Osteoblast (primary cell): ENCODE measurements at regions not wholly inside any gene's neighbourhood (a gene's known extent, or its start where the extent isn't known, plus 50 kb on each side); places are given as distances from the start of the nearest gene placed in this dataset.

Source experiments
- DNase-seq: peaks from one replicate; pipeline ENCODE4 v3.0.0; 2011; ENCODE audit warnings: low spot score, mixed read lengths; ENCODE audit not compliant: insufficient read length; ENCODE audit errors: missing footprints
- H2AFZ ChIP-seq: 2 replicates; pipeline ENCODE4 v1.6.0; 2011; ENCODE audit warnings: mild to moderate bottlenecking, low read length
- H3K27ac ChIP-seq: 2 replicates; pipeline ENCODE4 v1.5.1; 2011; ENCODE audit warnings: mild to moderate bottlenecking, low read depth, low read length, moderate library complexity
- H3K27me3 ChIP-seq: 2 replicates; pipeline ENCODE4 v1.6.0; 2012; ENCODE audit warnings: mild to moderate bottlenecking, control low read depth, inconsistent platforms, low read length, moderate library complexity; ENCODE audit not compliant: insufficient read depth
- H3K36me3 ChIP-seq: 2 replicates; pipeline ENCODE4 v1.5.1; 2011; ENCODE audit warnings: mild to moderate bottlenecking, low read length, control low read depth, moderate library complexity; ENCODE audit not compliant: insufficient read depth
- H3K4me1 ChIP-seq: 2 replicates; pipeline ENCODE4 v1.5.1; 2011; ENCODE audit warnings: mild to moderate bottlenecking, low read length, control low read depth, moderate library complexity; ENCODE audit not compliant: insufficient read depth
- H3K4me2 ChIP-seq: 2 replicates; pipeline ENCODE4 v1.6.0; 2011; ENCODE audit warnings: mild to moderate bottlenecking, low read length; ENCODE audit not compliant: insufficient read depth
- H3K4me3 ChIP-seq: fragments of 200-600 bp; sonication (generic); 3 replicates; pipeline ENCODE4 v1.5.1; 2012; ENCODE audit warnings: mild to moderate bottlenecking, low read length, inconsistent platforms; ENCODE audit not compliant: insufficient read depth
- H3K79me2 ChIP-seq: 2 replicates; pipeline ENCODE4 v1.6.0; 2012; ENCODE audit warnings: mild to moderate bottlenecking, low read length, control low read depth, inconsistent platforms; ENCODE audit not compliant: insufficient read depth
- H3K9me3 ChIP-seq: 2 replicates; pipeline ENCODE4 v1.5.1; 2011; ENCODE audit warnings: low read depth, low read length, control low read depth
- H4K20me1 ChIP-seq: 2 replicates; pipeline ENCODE4 v1.6.0; 2012; ENCODE audit warnings: mild to moderate bottlenecking, low read length, control low read depth; ENCODE audit not compliant: insufficient read depth
- TF ChIP-seq, protein P1 (sequence below): IDR thresholded peaks from 2 replicates; pipeline ENCODE4 v1.5.1; 2011; ENCODE audit warnings: mild to moderate bottlenecking, low read depth, low read length, moderate library complexity; ENCODE audit errors: extremely low read depth

DNA sequence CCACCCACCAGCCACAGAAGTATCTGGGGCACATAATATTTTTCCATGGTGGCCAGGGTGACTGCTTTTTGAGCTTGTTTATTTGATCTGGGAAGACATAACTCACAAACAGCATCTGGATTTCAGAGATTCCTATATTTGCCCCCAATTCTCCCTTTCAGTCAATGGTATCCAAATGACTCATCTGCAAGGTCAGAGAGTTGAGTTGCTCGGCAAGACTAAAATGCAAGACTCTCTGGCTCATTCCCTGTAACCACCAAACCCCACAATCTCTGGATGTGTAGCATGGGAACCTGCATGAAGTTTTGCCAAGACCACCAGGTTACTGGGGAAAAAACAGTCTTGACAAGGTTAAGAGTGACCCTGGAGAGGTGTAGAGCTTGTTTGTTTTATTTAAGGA lies 174.9 kb upstream of the FAR2 start:
- Histone ChIP-seq H4K20me1 (no peaks in the 10 kb centered on the region), H3K4me1 (no peaks in the 10 kb centered on the region), H2AFZ (no peak overlapping the region), H3K4me2 (no peak overlapping the region), H3K4me3 (no peak overlapping the region), H3K27ac (no peak overlapping the region), H3K36me3 (no peaks in the 10 kb centered on the region), H3K9me3 (no peaks in the 10 kb centered on the region), H3K27me3 (no peaks in the 10 kb centered on the region), H3K79me2 (no peaks in the 10 kb centered on the region)
- DNase-seq = no peak
- TF ChIP-seq, protein P1, sequence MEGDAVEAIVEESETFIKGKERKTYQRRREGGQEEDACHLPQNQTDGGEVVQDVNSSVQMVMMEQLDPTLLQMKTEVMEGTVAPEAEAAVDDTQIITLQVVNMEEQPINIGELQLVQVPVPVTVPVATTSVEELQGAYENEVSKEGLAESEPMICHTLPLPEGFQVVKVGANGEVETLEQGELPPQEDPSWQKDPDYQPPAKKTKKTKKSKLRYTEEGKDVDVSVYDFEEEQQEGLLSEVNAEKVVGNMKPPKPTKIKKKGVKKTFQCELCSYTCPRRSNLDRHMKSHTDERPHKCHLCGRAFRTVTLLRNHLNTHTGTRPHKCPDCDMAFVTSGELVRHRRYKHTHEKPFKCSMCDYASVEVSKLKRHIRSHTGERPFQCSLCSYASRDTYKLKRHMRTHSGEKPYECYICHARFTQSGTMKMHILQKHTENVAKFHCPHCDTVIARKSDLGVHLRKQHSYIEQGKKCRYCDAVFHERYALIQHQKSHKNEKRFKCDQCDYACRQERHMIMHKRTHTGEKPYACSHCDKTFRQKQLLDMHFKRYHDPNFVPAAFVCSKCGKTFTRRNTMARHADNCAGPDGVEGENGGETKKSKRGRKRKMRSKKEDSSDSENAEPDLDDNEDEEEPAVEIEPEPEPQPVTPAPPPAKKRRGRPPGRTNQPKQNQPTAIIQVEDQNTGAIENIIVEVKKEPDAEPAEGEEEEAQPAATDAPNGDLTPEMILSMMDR = no peak

DNA sequence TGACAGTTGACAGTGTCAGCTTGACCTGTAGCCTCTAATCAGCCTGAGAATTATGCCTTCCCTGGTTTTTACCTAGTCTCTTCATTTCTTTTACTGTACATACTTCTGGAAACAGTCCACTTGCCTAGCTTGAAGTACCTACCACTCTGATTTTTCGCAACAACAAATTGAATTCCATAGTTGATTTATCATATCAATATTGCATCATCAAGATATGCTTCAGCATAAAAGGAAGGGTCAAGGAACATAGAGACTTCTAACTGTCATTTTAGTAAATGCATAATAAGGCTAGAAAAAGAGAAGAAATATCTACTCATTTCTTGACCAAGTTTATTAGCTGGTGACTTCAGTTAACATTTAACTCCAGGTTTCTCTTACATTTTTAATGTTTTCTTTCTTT lies 174.2 kb upstream of the FAR2 start:
- no peaks in the 10 kb centered on the region for H4K20me1 ChIP-seq
- H3K27me3 ChIP-seq = no peaks in the 10 kb centered on the region
- H3K9me3 ChIP-seq = no peaks in the 10 kb centered on the region
- H3K36me3 ChIP-seq = no peaks in the 10 kb centered on the region
- H2AFZ ChIP-seq = no peak overlapping the region
- no peaks in the 10 kb centered on the region for H3K4me1 ChIP-seq
- no peak overlapping the region for H3K4me2 ChIP-seq
- no peaks in the 10 kb centered on the region for H3K79me2 ChIP-seq
- TF ChIP-seq, protein P1 = no peak
- DNase-seq = no peak
- H3K27ac ChIP-seq = no peak overlapping the region
- no peak overlapping the region for H3K4me3 ChIP-seq

DNA sequence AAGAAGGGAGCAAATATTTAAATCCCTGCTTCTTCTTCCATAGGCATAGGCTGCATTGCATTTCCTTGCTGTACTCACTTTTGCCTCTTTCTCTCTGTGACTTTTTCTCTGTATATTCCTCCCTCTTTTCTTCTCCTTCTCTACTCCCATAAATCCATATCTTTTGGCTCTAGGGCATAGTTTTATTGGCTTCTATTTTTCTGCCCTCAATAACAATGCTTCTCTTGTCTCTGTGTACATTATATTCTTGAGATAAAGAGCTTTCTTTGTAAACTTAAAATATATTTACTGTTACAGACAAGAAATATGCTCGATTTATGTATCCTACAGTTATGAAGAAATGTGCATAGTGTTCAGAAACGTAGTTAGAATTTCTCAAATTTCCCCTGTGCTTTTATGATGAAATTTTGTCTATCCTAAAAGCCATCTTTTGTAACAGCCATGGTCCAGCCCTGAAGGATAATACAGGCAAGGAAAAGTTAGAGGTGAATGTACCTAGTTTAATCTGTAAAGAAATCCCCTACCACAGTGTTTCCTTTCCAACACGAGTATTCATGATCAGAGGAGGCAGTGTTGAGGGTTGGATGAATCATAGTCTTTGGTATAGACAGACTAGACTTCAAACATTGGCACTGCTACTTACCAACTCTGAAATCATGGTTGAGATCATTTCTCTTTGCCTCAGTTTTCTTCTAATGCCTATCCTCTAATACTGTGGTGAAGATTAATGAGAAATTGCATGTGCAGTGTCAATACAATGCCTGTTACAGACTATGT lies 173.3 kb upstream of the FAR2 start:
- Histone ChIP-seq H3K79me2 (no peaks in the 10 kb centered on the region), H3K4me2 (no peak overlapping the region), H3K4me3 (no peak overlapping the region), H3K27ac (no peak overlapping the region), H2AFZ (no peak overlapping the region), H4K20me1 (no peaks in the 10 kb centered on the region), H3K9me3 (no peaks in the 10 kb centered on the region), H3K4me1 (no peaks in the 10 kb centered on the region), H3K27me3 (no peaks in the 10 kb centered on the region), H3K36me3 (no peaks in the 10 kb centered on the region)
- DNase-seq = no peak
- TF ChIP-seq, protein P1 = no peak

DNA sequence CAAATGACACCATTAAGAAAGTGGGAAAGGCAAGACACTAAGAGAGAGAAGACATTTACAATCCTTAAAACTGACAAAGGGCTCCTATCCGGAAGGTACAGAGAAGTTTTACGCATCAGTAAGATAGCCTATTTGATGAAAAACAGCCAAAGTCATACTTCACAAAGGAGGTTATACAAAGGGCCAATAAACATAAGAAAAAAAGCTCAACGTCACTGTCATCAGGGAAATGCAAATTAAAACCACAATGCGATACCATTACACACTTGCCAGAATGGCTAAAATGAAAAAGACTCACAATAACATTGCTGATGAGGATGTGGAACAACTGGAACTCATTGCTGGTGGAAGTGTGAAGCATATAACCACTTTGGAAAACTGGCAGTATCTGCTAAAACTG lies 168.6 kb upstream of the FAR2 start:
- TF ChIP-seq, protein P1 = no peak
- Histone ChIP-seq H3K9me3 (no peaks in the 10 kb centered on the region), H4K20me1 (no peaks in the 10 kb centered on the region), H3K79me2 (no peaks in the 10 kb centered on the region), H3K4me3 (no peak overlapping the region), H2AFZ (no peak overlapping the region), H3K4me2 (no peak overlapping the region), H3K27ac (no peak overlapping the region), H3K27me3 (no peaks in the 10 kb centered on the region), H3K4me1 (no peaks in the 10 kb centered on the region), H3K36me3 (no peaks in the 10 kb centered on the region)
- no peak for DNase-seq
